Stimulated activated CD4-positive, alpha-beta T cell treated with anti-CD3 and anti-CD28 coated beads, Interleukin-15, amount 100 ng/mL, for 1 hour (primary cell): ENCODE measurements at regions not wholly inside any gene's neighbourhood (a gene's known extent, or its start where the extent isn't known, plus 50 kb on each side); places are given as distances from the start of the nearest gene placed in this dataset.

Source experiments
- DNase-seq, 2 donors: peaks; one replicate each; pipeline ENCODE4 v3.0.0-alpha.2; 2020; ENCODE audit warnings: low read depth in 1 of 2, low spot score in 1 of 2

DNA sequence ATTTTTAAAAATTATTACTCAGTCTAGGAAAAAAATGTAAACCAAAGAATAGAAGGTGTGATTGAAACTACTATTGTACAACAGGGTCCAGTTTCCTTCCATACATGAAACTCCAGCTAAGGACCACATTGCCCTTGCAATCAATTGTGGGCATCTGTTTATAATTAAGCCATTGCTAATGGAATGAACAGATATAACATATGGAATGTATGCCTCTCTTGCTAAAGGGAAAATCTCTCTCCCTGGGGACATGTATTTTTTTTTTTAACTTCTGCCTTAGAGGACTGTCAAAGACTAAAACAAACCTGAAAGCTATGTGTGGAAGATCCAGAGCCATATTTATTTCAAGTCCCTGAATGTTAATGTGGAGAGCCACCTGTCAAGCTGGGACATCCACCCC lies 336.8 kb upstream of the MANEA start:
- DNase-seq: no peak

- no peak for DNase-seq
These were observed 334.8 kb upstream of the MANEA start for GRCh38 chr6:95242560-95242959.

GRCh38 chr6:95243053-95243452 lies 334.3 kb upstream of the MANEA start:
- DNase-seq: no peak

DNA sequence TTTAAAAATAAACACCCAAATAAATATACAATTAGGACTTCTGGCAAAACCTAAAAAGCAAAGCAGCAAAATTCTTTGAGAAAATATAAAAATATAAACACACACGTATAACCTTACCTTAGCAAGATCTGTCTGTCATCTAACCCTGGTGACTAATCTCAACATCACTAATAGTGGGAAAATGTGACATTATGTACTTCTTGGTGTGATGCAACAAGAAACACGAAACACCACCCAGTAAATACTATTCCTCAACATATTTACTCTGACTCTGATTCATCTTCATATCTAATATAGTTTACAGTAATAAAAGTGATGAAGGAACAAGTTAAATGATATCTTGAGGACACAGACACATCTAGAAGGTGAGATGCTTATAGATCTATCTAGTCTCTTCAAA lies 332.6 kb upstream of the MANEA start:
- no peak for DNase-seq

DNA sequence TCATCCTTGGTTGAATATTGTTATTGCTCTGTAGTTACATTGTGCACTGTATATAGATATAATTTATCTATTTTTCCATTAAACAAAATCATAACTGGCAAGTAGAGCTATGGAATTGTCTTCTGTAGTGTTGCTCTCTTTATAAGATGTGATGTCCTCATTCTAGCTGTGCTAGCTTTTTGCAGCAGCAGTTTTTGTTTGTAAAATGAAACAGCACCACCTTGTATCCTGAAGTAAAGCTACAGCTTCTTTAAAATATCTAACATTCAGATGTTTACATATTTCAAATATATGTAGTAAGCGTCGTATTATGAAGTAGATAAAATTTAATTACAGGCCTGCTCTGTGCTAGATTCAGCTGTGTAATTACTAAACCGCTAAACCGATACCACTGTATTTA lies 328.8 kb upstream of the MANEA start:
- DNase-seq: no peak

DNA sequence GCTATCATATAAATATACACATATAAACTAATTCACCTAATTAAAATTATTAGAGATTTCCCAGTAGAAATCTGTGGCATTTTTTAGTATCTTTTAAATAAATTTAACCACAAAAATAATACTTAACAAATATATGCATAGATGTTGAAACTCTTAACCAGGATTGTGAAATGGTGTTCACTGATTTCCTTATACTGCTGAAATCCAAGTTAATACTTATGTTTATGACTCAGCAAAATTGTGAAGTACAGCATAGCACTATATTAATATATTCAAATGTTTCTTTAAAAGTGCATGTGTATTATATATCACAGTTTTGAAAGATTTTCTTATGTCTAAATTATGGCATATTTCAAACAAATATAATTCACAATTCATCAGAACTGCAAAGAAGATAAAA lies 328.2 kb upstream of the MANEA start:
- no peak for DNase-seq

- no peak for DNase-seq
These were observed 327.7 kb upstream of the MANEA start for GRCh38 chr6:95249661-95250060.

DNA sequence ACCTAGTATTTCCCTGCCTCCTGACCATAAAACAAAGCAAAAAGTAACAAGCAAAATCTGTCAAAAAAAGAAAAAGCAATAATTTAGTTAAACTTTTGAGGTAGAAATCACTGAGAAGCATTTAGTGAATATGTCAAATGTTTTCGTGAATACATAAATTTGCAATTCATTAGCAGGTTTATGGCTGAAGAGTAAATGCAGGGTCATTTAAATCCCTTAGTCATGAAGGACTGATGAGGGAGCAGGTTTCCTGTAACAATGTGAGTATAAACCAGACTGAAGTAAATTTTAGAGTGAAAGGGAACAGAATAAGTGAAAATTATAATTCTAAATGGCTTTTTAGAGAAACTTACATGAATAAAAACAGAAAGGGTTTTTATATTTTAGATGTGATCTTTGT lies 313.5 kb upstream of the MANEA start:
- DNase-seq: no peak

GRCh38 chr6:95266537-95267258 lies 310.6 kb upstream of the MANEA start:
- DNase-seq: no peak

- no peak for DNase-seq
These were observed 302.6 kb upstream of the MANEA start for GRCh38 chr6:95274686-95275235.

GRCh38 chr6:95279616-95280015 lies 297.7 kb upstream of the MANEA start:
- DNase-seq: no peak

DNA sequence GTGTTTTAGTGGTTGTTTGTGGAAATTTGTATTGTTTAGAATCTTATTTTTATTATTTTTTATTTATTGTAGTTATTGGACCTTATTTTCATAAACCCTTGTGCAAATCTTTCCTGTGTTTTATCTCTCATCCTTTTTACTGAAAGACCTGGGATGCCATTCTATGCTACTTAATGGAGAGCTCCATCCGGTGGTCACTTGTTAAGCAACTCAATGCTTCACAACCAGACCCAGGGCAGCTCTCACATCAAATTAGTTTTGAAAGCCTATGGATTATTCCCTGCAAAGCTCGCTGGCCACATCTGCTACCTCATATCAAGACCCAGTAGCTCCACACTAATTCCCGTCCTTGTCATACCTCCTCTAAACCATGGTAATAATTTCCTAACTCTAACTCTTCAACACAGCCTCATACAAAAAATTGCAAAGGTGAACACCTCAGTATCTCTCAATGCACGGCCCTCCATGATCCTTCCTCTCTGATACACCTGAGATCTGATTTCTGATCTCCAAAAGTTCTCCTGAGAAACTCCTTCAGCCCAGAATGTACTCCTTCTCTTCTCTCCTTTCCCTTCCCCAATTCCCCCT lies 296.6 kb upstream of the MANEA start:
- DNase-seq: no peak

DNA sequence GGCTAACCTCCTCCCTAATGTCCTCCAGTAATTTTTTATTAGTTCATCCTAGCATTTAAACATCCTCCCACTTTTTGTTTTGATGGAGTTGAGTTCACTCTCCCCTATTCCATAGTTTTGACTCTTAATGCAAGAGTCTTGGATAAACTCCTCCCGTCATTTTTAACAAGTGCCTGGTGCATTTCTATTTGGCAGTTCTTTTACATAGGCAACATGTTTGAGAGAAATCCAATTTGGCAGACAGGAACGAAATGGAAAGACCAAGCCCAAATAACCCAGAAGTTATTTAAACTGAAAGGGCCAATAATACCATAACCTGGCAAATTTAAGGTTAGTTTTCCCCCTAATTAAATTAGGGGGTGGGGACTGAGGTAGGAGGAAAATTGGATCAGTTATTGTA lies 291.5 kb upstream of the MANEA start:
- no peak for DNase-seq

- no peak for DNase-seq
These were observed 290.5 kb upstream of the MANEA start for GRCh38 chr6:95286874-95287273.

GRCh38 chr6:95288251-95288650 lies 289.1 kb upstream of the MANEA start:
- no peak for DNase-seq

GRCh38 chr6:95292011-95292410 lies 285.3 kb upstream of the MANEA start:
- no peak for DNase-seq

- no peak for DNase-seq
These were observed 284.1 kb upstream of the MANEA start for GRCh38 chr6:95293257-95293656.

DNA sequence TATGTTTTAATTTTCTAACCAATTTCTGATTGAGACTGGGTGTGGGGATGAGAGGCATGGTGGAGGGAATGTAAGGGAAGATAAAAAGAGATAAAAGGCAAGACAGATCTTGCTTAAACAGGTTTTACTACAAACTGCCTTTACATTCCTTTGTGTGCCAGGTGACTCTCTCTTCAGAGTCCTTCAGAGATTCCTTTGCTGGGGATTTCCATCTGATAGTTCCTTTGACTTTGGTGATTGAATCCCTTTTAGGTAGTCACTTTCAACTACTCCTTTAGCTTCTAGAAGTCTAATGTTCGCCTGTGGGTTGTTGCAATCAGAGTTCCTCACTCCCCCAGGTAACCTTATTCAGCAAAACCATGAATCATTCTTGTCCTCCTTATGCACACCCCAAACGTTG lies 283.3 kb upstream of the MANEA start:
- DNase-seq: no peak

GRCh38 chr6:95309545-95309944 lies 267.8 kb upstream of the MANEA start:
- no peak for DNase-seq

DNA sequence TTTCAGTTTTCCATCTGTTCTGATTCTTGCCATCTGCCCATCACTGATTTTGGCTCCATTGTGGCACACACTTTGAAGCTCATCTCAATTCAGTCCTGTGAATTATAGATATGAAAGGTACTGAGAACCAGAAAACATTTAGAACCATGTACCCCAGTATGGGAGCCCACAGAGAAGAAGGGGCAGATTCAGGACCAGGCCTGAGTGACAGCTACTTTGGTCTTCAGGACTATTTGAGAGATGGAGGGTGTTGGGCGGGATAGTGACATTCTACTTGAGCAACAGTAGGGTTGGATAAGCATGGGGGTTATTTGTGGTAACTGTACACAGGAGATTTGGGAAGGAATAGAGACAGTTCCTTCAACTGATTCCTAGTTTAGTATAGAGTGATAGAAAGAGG lies 259.2 kb upstream of the MANEA start:
- DNase-seq: no peak

DNA sequence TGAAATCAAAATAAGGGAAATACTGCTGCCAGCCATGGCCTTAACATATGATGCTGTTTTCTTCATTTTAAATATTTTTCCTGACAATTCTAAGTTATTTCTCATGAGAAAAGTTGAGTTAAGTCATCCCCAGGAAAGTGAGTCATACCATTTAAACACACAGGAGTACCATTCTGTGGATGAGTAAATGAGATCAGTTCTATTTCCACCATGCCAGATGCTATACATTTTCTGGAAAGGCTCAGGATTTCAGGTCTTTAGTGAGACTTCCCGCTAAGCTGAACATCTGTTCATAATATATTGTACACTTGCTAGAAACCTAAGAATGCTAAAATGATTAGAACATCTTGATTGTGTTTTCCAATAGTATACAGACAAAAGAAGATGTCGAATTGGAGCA lies 256.2 kb upstream of the MANEA start:
- no peak for DNase-seq

GRCh38 chr6:95325916-95326315 lies 251.4 kb upstream of the MANEA start:
- no peak for DNase-seq

DNA sequence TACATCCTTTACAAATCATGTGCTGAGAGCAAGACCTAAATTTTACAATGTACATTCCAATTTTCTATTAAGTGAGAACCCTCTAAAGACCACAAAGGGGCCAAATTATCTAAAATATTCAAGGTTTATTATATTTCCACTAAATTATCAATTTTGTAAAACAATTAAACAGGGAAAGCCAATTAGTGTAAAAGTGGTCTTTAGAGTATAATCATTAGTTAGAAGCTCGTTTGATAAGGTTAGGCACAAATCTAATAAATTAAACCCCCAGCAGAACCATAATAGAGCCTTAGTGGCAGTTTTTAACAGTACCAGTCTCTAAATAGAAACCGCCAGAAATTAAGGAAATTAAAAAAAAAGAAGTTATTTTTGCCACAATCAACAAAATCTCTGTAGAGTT lies 249.1 kb upstream of the MANEA start:
- no peak for DNase-seq
